H9 (cell line): ENCODE measurements at regions not wholly inside any gene's neighbourhood (a gene's known extent, or its start where the extent isn't known, plus 50 kb on each side); places are given as distances from the start of the nearest gene placed in this dataset.

Experiments used
- DNase-seq: peaks from one replicate; pipeline ENCODE4 v3.0.0-alpha.2; 2017
- H2AFZ ChIP-seq: one replicate; pipeline ENCODE4 v1.6.1; 2013; ENCODE audit warnings: mild to moderate bottlenecking, low read length, control low read depth, moderate library complexity
- H2AK5ac ChIP-seq: 2 replicates; pipeline ENCODE4 v1.6.1; 2013; ENCODE audit warnings: low read length, control low read depth, mixed read lengths; ENCODE audit not compliant: insufficient read length
- H2BK120ac ChIP-seq: one replicate; pipeline ENCODE4 v1.6.1; 2013; ENCODE audit warnings: low read depth, mild to moderate bottlenecking, low read length, control low read depth, inconsistent platforms; ENCODE audit not compliant: poor library complexity, severe bottlenecking
- H2BK12ac ChIP-seq: 2 replicates; pipeline ENCODE4 v1.6.1; 2013; ENCODE audit warnings: low read length, control low read depth, mixed read lengths, low read depth; ENCODE audit not compliant: insufficient read length
- H2BK15ac ChIP-seq: 2 replicates; pipeline ENCODE4 v1.6.1; 2013; ENCODE audit warnings: low read depth, low read length, control low read depth
- H2BK20ac ChIP-seq: one replicate; pipeline ENCODE4 v1.6.1; 2013; ENCODE audit warnings: low read depth, mild to moderate bottlenecking, low read length, control low read depth, inconsistent platforms; ENCODE audit not compliant: poor library complexity, severe bottlenecking
- H2BK5ac ChIP-seq: 2 replicates; pipeline ENCODE4 v1.6.1; 2013; ENCODE audit warnings: low read length, control low read depth, mixed read lengths; ENCODE audit not compliant: insufficient read length
- H3K14ac ChIP-seq: 2 replicates; pipeline ENCODE4 v1.6.1; 2013; ENCODE audit warnings: low read length, control low read depth; ENCODE audit not compliant: insufficient read depth
- H3K18ac ChIP-seq: 2 replicates; pipeline ENCODE4 v1.6.1; 2013; ENCODE audit warnings: low read depth, mild to moderate bottlenecking, mixed read lengths, low read length, control low read depth; ENCODE audit not compliant: insufficient read length
- H3K23ac ChIP-seq: 2 replicates; pipeline ENCODE4 v1.6.1; 2013; ENCODE audit warnings: low read length, control low read depth, mixed read lengths, low read depth; ENCODE audit not compliant: insufficient read length
- H3K23me2 ChIP-seq: 2 replicates; pipeline ENCODE4 v1.6.1; 2013; ENCODE audit warnings: low read depth, mild to moderate bottlenecking, mixed read lengths, low read length, control low read depth; ENCODE audit not compliant: insufficient read length, poor library complexity, severe bottlenecking
- H3K27ac ChIP-seq: 2 replicates; pipeline ENCODE4 v1.5.1; 2013; ENCODE audit warnings: low read length, control low read depth, mixed read lengths, low read depth; ENCODE audit not compliant: insufficient read length
- H3K27me3 ChIP-seq: 2 replicates; pipeline ENCODE4 v1.6.1; 2013; ENCODE audit warnings: low read length, control low read depth, inconsistent platforms; ENCODE audit not compliant: insufficient read depth
- H3K4ac ChIP-seq: 2 replicates; pipeline ENCODE4 v1.6.1; 2013; ENCODE audit warnings: low read depth, mild to moderate bottlenecking, control low read depth, inconsistent platforms, low read length, moderate library complexity
- H3K4me1 ChIP-seq: 2 replicates; pipeline ENCODE4 v1.6.1; 2013; ENCODE audit warnings: low read length, control low read depth, inconsistent platforms; ENCODE audit not compliant: insufficient read depth
- H3K4me2 ChIP-seq: 2 replicates; pipeline ENCODE4 v1.6.1; 2013; ENCODE audit warnings: low read length, control low read depth, mixed read lengths; ENCODE audit not compliant: insufficient read length, insufficient read depth
- H3K56ac ChIP-seq: 2 replicates; pipeline ENCODE4 v1.6.1; 2013; ENCODE audit warnings: low read depth, mild to moderate bottlenecking, mixed read lengths, low read length, control low read depth; ENCODE audit not compliant: insufficient read length
- H3K79me1 ChIP-seq: 2 replicates; pipeline ENCODE4 v1.6.1; 2013; ENCODE audit warnings: low read depth, mild to moderate bottlenecking, moderate library complexity, low read length, control low read depth, inconsistent platforms; ENCODE audit not compliant: insufficient read depth, poor library complexity, severe bottlenecking
- H3K79me2 ChIP-seq: 2 replicates; pipeline ENCODE4 v1.6.1; 2013; ENCODE audit warnings: low read length, control low read depth, inconsistent platforms; ENCODE audit not compliant: insufficient read depth
- H3K9ac ChIP-seq: 2 replicates; pipeline ENCODE4 v1.6.1; 2013; ENCODE audit warnings: low read length, control low read depth, mixed read lengths; ENCODE audit not compliant: insufficient read length; ENCODE audit errors: extremely low read depth
- H3K9me3 ChIP-seq: one replicate; pipeline ENCODE4 v1.6.1; 2013; ENCODE audit warnings: low read depth, low read length, inconsistent platforms; ENCODE audit not compliant: control insufficient read depth
- H3T11ph ChIP-seq: one replicate; pipeline ENCODE4 v1.6.1; 2013; ENCODE audit warnings: mild to moderate bottlenecking, low read length, control low read depth, inconsistent platforms
- H4K20me1 ChIP-seq: one replicate; pipeline ENCODE4 v1.6.1; 2013; ENCODE audit not compliant: control insufficient read depth, insufficient read length, insufficient read depth
- H4K5ac ChIP-seq: 2 replicates; pipeline ENCODE4 v1.6.1; 2013; ENCODE audit warnings: low read depth, mild to moderate bottlenecking, mixed read lengths, low read length, control low read depth; ENCODE audit not compliant: insufficient read length
- H4K8ac ChIP-seq: replicated peaks from 2 replicates; pipeline ENCODE4 v1.6.1; 2013; ENCODE audit warnings: low read length, control low read depth, mixed read lengths, low read depth; ENCODE audit not compliant: insufficient read length
- H4K91ac ChIP-seq: 2 replicates; pipeline ENCODE4 v1.6.1; 2013; ENCODE audit warnings: low read depth, mild to moderate bottlenecking, moderate library complexity, mixed read lengths, low read length, control low read depth; ENCODE audit not compliant: insufficient read length
- H3K27ac Mint-ChIP-seq, 3 experiments: 2 replicates in 2 of 3; 3 replicates in 1 of 3; pipeline ENCODE4 v1.8.0; 2020 to 2021; ENCODE audit warnings: mixed read lengths in 3 of 3, mild to moderate bottlenecking in 1 of 3, moderate library complexity in 1 of 3
- H3K27me3 Mint-ChIP-seq: 2 replicates; pipeline ENCODE4 v1.8.0; 2021; ENCODE audit warnings: low read depth, mild to moderate bottlenecking, moderate library complexity, mixed read lengths
- H3K36me3 Mint-ChIP-seq, 3 experiments: 2 replicates in 2 of 3; 3 replicates in 1 of 3; pipeline ENCODE4 v1.8.0; 2020 to 2021; ENCODE audit warnings: low read depth in 3 of 3, mixed read lengths in 3 of 3; ENCODE audit not compliant: insufficient read depth in 1 of 3
- H3K4me1 Mint-ChIP-seq, 2 experiments: 2 replicates each; pipeline ENCODE4 v1.8.0; 2020; ENCODE audit warnings: mixed read lengths in 2 of 2
- H3K4me3 Mint-ChIP-seq, 2 experiments: 2 replicates in 1 of 2; 3 replicates in 1 of 2; pipeline ENCODE4 v1.8.0; 2020 to 2021; ENCODE audit warnings: mild to moderate bottlenecking in 2 of 2, mixed read lengths in 2 of 2, moderate library complexity in 1 of 2
- H3K9me3 Mint-ChIP-seq, 2 experiments: 2 replicates in 1 of 2; 3 replicates in 1 of 2; pipeline ENCODE4 v1.8.0; 2020; ENCODE audit warnings: mild to moderate bottlenecking in 2 of 2, mixed read lengths in 2 of 2, moderate library complexity in 1 of 2
- CTCF ChIP-seq: fragments of 200-600 bp; sonication (generic); conservative IDR thresholded peaks from 3 replicates; pipeline ENCODE4 v1.8.0; 2021; ENCODE audit warnings: antibody characterized with exemption, mild to moderate bottlenecking
- WGBS: extraction: QIAGEN DNeasy Blood & Tissue Kit; methylation state at CpG from one replicate; pipeline ENCODE4 v1.1.7; 2013; ENCODE audit warnings: missing lambda C conversion rate, low lambda C conversion rate, mixed read lengths; ENCODE audit not compliant: insufficient read length; ENCODE audit errors: extremely low coverage; 5-methylcytosine and 5-hydroxymethylcytosine counted together

- H3K79me2 ChIP-seq: no peaks in the 10 kb centered on the region
- H2AFZ ChIP-seq: no peak overlapping the region
- H3K36me3 Mint-ChIP-seq: no peaks in the 10 kb centered on the region
- no peak overlapping the region for H2BK20ac ChIP-seq
- no peaks in the 10 kb centered on the region for H3K79me1 ChIP-seq
- H3K9me3 Mint-ChIP-seq: no peaks in the 10 kb centered on the region
- H3K27me3 Mint-ChIP-seq: no peaks in the 10 kb centered on the region; the same call in 1 of the 2 replicates
- no peak overlapping the region for H4K91ac ChIP-seq
- H3K27ac ChIP-seq: no peak overlapping the region
- H3K4me1 Mint-ChIP-seq: no peaks in the 10 kb centered on the region
- no peak overlapping the region for H3K9ac ChIP-seq
- no peak overlapping the region for H2BK120ac ChIP-seq
- H4K5ac ChIP-seq: no peak overlapping the region
- H3K4me3 Mint-ChIP-seq: no peak overlapping the region
- H2AK5ac ChIP-seq: no peak overlapping the region
- no peak overlapping the region for H3T11ph ChIP-seq
- no peak overlapping the region for H2BK15ac ChIP-seq
- no peak for DNase-seq
- H3K14ac ChIP-seq: no peak overlapping the region
- no peak for TF ChIP-seq CTCF
- H4K8ac ChIP-seq: no peak overlapping the region
- H3K23me2 ChIP-seq: no peaks in the 10 kb centered on the region
- no peak overlapping the region for H3K4ac ChIP-seq
- no peaks in the 10 kb centered on the region; the same call in 1 of the 2 replicates for H3K4me1 ChIP-seq
- no peaks in the 10 kb centered on the region for H3K9me3 ChIP-seq
- no peaks in the 10 kb centered on the region for H4K20me1 ChIP-seq
- H3K18ac ChIP-seq: no peak overlapping the region
- H3K4me2 ChIP-seq: no peak overlapping the region
- no CpG with 5 or more reads among the region's 4 CpGs for WGBS
- no peak overlapping the region for H2BK12ac ChIP-seq
- H3K27ac Mint-ChIP-seq: no peak overlapping the region
- H2BK5ac ChIP-seq: no peak overlapping the region
- no peaks in the 10 kb centered on the region for H3K27me3 ChIP-seq
- H3K23ac ChIP-seq: no peak overlapping the region
- H3K56ac ChIP-seq: no peak overlapping the region
Observed at GRCh38 chr1:62928885-62929284, 145.0 kb downstream of the ATG4C start.
